ENCODE measurements at regions not wholly inside any gene's neighbourhood (a gene's known extent, or its start where the extent isn't known, plus 50 kb on each side); places are given as distances from the start of the nearest gene placed in this dataset.

GRCh38 chr2:76330865-76331264 is 620.1 kb upstream of the GCFC2 start:
- no peak for DNase-seq (ENCODE audit: extremely low spot score)
- CTCF ChIA-PET = no interaction called here
- POLR2A ChIA-PET = no interaction called here
- TF ChIP-seq BHLHE40 (IDR thresholded peaks at IDR 0.05; ENCODE audit: borderline replicate concordance) (no peak), FOXM1 (IDR thresholded peaks at IDR 0.05; ENCODE audit: borderline replicate concordance) (no peak), FOXK2 (IDR thresholded peaks at IDR 0.05) (no peak), SUZ12 (IDR thresholded peaks at IDR 0.05) (no peak), SP1 (IDR thresholded peaks at IDR 0.05) (no peak), HDGF (IDR thresholded peaks at IDR 0.05; ENCODE audit: borderline replicate concordance) (no peak), ZNF384 (IDR thresholded peaks at IDR 0.05) (no peak), ELF4 (IDR thresholded peaks at IDR 0.05) (no peak), L3MBTL2 (conservative IDR thresholded peaks at IDR 0.05) (no peak), FOXA1 (IDR thresholded peaks at IDR 0.05) (no peak), CTBP1 (IDR thresholded peaks at IDR 0.05; ENCODE audit: borderline replicate concordance) (no peak), LEF1 (IDR thresholded peaks at IDR 0.05; ENCODE audit: borderline replicate concordance) (no peak), PKNOX1 (IDR thresholded peaks at IDR 0.05) (no peak), NFRKB (IDR thresholded peaks at IDR 0.05) (no peak), ARNT (IDR thresholded peaks at IDR 0.05) (no peak), TARDBP (IDR thresholded peaks at IDR 0.05) (no peak)

- TF ChIP-seq SP1 (IDR thresholded peaks at IDR 0.05) (no peak), PKNOX1 (IDR thresholded peaks at IDR 0.05) (no peak), FOXK2 (IDR thresholded peaks at IDR 0.05) (no peak), FOXM1 (IDR thresholded peaks at IDR 0.05; ENCODE audit: borderline replicate concordance) (no peak), CTBP1 (IDR thresholded peaks at IDR 0.05; ENCODE audit: borderline replicate concordance) (no peak), TARDBP (IDR thresholded peaks at IDR 0.05) (no peak), L3MBTL2 (conservative IDR thresholded peaks at IDR 0.05) (no peak), BHLHE40 (IDR thresholded peaks at IDR 0.05; ENCODE audit: borderline replicate concordance) (no peak), LEF1 (IDR thresholded peaks at IDR 0.05; ENCODE audit: borderline replicate concordance) (no peak), ARNT (IDR thresholded peaks at IDR 0.05) (no peak), NFRKB (IDR thresholded peaks at IDR 0.05) (no peak), ELF4 (IDR thresholded peaks at IDR 0.05) (no peak), HDGF (IDR thresholded peaks at IDR 0.05; ENCODE audit: borderline replicate concordance) (no peak), FOXA1 (IDR thresholded peaks at IDR 0.05) (no peak), SUZ12 (IDR thresholded peaks at IDR 0.05) (no peak)
- CTCF ChIA-PET = no interaction called here
Measured at GRCh38 chr2:76326636-76327035, 615.9 kb upstream of the GCFC2 start.

GRCh38 chr2:76323381-76323780 is 612.7 kb upstream of the GCFC2 start:
- POLR2A ChIA-PET = no interaction called here
- CTCF ChIA-PET = no interaction called here
- TF ChIP-seq FOXK2 (IDR thresholded peaks at IDR 0.05) (no peak), NFRKB (IDR thresholded peaks at IDR 0.05) (no peak), ZNF384 (IDR thresholded peaks at IDR 0.05) (no peak), FOXM1 (IDR thresholded peaks at IDR 0.05; ENCODE audit: borderline replicate concordance) (no peak), L3MBTL2 (conservative IDR thresholded peaks at IDR 0.05) (no peak), FOXA1 (IDR thresholded peaks at IDR 0.05) (no peak), HDGF (IDR thresholded peaks at IDR 0.05; ENCODE audit: borderline replicate concordance) (no peak), ELF4 (IDR thresholded peaks at IDR 0.05) (no peak), BHLHE40 (IDR thresholded peaks at IDR 0.05; ENCODE audit: borderline replicate concordance) (no peak), TARDBP (IDR thresholded peaks at IDR 0.05) (no peak), PKNOX1 (IDR thresholded peaks at IDR 0.05) (no peak)
- DNase-seq (ENCODE audit: extremely low spot score) = no peak

More at GRCh38 chr2:76326636-76327035, 615.9 kb upstream of the GCFC2 start:
- no peak for DNase-seq (ENCODE audit: extremely low spot score)
- POLR2A ChIA-PET = no interaction called here

GRCh38 chr2:76320716-76321115 is 610.0 kb upstream of the GCFC2 start:
- CTCF ChIA-PET = no interaction called here
- no peak for TF ChIP-seq FOXM1 (IDR thresholded peaks at IDR 0.05; ENCODE audit: borderline replicate concordance)
- TF ChIP-seq L3MBTL2 (conservative IDR thresholded peaks at IDR 0.05) = no peak
- DNase-seq (ENCODE audit: extremely low spot score) = no peak
- POLR2A ChIA-PET = no interaction called here

GRCh38 chr2:76318848-76319360 is 608.2 kb upstream of the GCFC2 start:
- DNase-seq (ENCODE audit: extremely low spot score) = no peak
- no peak for TF ChIP-seq FOXK2 (IDR thresholded peaks at IDR 0.05)
- TF ChIP-seq TARDBP (IDR thresholded peaks at IDR 0.05) = no peak
- no peak for TF ChIP-seq HDGF (IDR thresholded peaks at IDR 0.05; ENCODE audit: borderline replicate concordance)
- no peak for TF ChIP-seq L3MBTL2 (conservative IDR thresholded peaks at IDR 0.05)
- no peak for TF ChIP-seq NFRKB (IDR thresholded peaks at IDR 0.05)
- no peak for TF ChIP-seq SUZ12 (IDR thresholded peaks at IDR 0.05)
- no peak for TF ChIP-seq FOXA1 (IDR thresholded peaks at IDR 0.05)
- no peak for TF ChIP-seq BHLHE40 (IDR thresholded peaks at IDR 0.05; ENCODE audit: borderline replicate concordance)
- POLR2A ChIA-PET = no interaction called here
- CTCF ChIA-PET = no interaction called here

- ChIA-PET POLR2A (no interaction called here), CTCF (no interaction called here)
- TF ChIP-seq FOXA1 (IDR thresholded peaks at IDR 0.05) (no peak), LEF1 (IDR thresholded peaks at IDR 0.05; ENCODE audit: borderline replicate concordance) (no peak), CTBP1 (IDR thresholded peaks at IDR 0.05; ENCODE audit: borderline replicate concordance) (no peak), FOXK2 (IDR thresholded peaks at IDR 0.05) (no peak), PKNOX1 (IDR thresholded peaks at IDR 0.05) (no peak), HDGF (IDR thresholded peaks at IDR 0.05; ENCODE audit: borderline replicate concordance) (no peak), SP1 (IDR thresholded peaks at IDR 0.05) (no peak)
- no peak for DNase-seq (ENCODE audit: extremely low spot score)
Measured at GRCh38 chr2:76316691-76317090, 606.0 kb upstream of the GCFC2 start.
